Stimulated activated CD4-positive, alpha-beta T cell treated with anti-CD3 and anti-CD28 coated beads, Interleukin-1b, Interleukin-23, amount 100 ng/mL, for 24 hours (primary cell): ENCODE measurements at regions not wholly inside any gene's neighbourhood (a gene's known extent, or its start where the extent isn't known, plus 50 kb on each side); places are given as distances from the start of the nearest gene placed in this dataset.

Source experiments
- DNase-seq, 4 experiments: peaks; one replicate each; pipeline ENCODE4 v3.0.0-alpha.2; 2020; ENCODE audit warnings: low read depth in 4 of 4, low spot score in 1 of 4

- DNase-seq = no peak
These were observed 239.6 kb upstream of the TRAM1L1 start for GRCh38 chr4:117324851-117325491.

- no peak for DNase-seq
These were observed 240.7 kb upstream of the TRAM1L1 start for GRCh38 chr4:117326091-117326490.

GRCh38 chr4:117327491-117327890 is 242.1 kb upstream of the TRAM1L1 start:
- no peak for DNase-seq

GRCh38 chr4:117328333-117328732 is 243.0 kb upstream of the TRAM1L1 start:
- no peak for DNase-seq

GRCh38 chr4:117331817-117332216 is 246.4 kb upstream of the TRAM1L1 start:
- no peak for DNase-seq

- DNase-seq = no peak
These were observed 249.2 kb upstream of the TRAM1L1 start for GRCh38 chr4:117334451-117335188.

GRCh38 chr4:117357437-117357836 is 272.1 kb upstream of the TRAM1L1 start:
- DNase-seq = no peak

- DNase-seq = no peak
These were observed 272.5 kb upstream of the TRAM1L1 start for GRCh38 chr4:117357866-117358265.

GRCh38 chr4:117370944-117371668 is 285.7 kb upstream of the TRAM1L1 start:
- DNase-seq = no peak

- DNase-seq = no peak
These were observed 289.7 kb upstream of the TRAM1L1 start for GRCh38 chr4:117375101-117375500.

GRCh38 chr4:117376692-117377091 is 291.3 kb upstream of the TRAM1L1 start:
- DNase-seq = no peak

- no peak for DNase-seq
These were observed 293.6 kb upstream of the TRAM1L1 start for GRCh38 chr4:117378942-117379341.

- DNase-seq = no peak
These were observed 298.1 kb upstream of the TRAM1L1 start for GRCh38 chr4:117383468-117383867.

- no peak for DNase-seq
These were observed 300.1 kb upstream of the TRAM1L1 start for GRCh38 chr4:117385526-117385925.

GRCh38 chr4:117387072-117387471 is 301.7 kb upstream of the TRAM1L1 start:
- no peak for DNase-seq

GRCh38 chr4:117400039-117400835 is 314.9 kb upstream of the TRAM1L1 start:
- no peak for DNase-seq

GRCh38 chr4:117412661-117413060 is 327.3 kb upstream of the TRAM1L1 start:
- DNase-seq = no peak

GRCh38 chr4:117417856-117418255 is 332.5 kb upstream of the TRAM1L1 start:
- DNase-seq = no peak

- DNase-seq = no peak
These were observed 335.6 kb upstream of the TRAM1L1 start for GRCh38 chr4:117420948-117421347.

GRCh38 chr4:117421706-117422105 is 336.3 kb upstream of the TRAM1L1 start:
- DNase-seq = no peak

- DNase-seq = no peak
These were observed 336.9 kb upstream of the TRAM1L1 start for GRCh38 chr4:117422297-117422696.
